ENCODE measurements at regions not wholly inside any gene's neighbourhood (a gene's known extent, or its start where the extent isn't known, plus 50 kb on each side); places are given as distances from the start of the nearest gene placed in this dataset.

DNA sequence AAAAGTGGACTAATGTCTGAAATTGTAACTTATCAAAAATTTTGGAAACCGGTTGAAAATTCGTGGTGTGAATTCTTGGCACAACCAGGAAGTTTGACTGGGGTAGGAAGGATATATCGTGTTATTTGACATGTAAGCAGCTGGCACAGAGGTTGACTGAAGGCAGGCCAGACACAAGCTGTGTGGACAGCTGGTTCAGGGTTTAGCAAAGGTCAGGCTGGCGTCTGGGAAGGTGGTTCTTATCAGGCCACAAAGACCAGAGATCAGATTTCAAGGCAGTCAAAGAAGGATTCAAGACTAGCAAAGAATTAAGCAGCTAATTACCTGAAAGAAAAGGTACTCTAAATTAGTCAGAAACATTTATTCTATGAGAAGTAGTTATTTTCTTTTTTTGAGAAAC lies 450.2 kb upstream of the MDGA2 start:
- TF ChIP-seq L3MBTL2 (conservative IDR thresholded peaks at IDR 0.05), result no peak
- TF ChIP-seq ZNF384 (IDR thresholded peaks at IDR 0.05), result no peak
- no peak for TF ChIP-seq TARDBP (IDR thresholded peaks at IDR 0.05)
- TF ChIP-seq SP1 (IDR thresholded peaks at IDR 0.05), result no peak
- no peak for TF ChIP-seq FOXM1 (IDR thresholded peaks at IDR 0.05; ENCODE audit: borderline replicate concordance)
- TF ChIP-seq BHLHE40 (IDR thresholded peaks at IDR 0.05; ENCODE audit: borderline replicate concordance), result no peak
- no peak for TF ChIP-seq ARNT (IDR thresholded peaks at IDR 0.05)
- TF ChIP-seq ELF4 (IDR thresholded peaks at IDR 0.05), result no peak
- TF ChIP-seq, protein P1, sequence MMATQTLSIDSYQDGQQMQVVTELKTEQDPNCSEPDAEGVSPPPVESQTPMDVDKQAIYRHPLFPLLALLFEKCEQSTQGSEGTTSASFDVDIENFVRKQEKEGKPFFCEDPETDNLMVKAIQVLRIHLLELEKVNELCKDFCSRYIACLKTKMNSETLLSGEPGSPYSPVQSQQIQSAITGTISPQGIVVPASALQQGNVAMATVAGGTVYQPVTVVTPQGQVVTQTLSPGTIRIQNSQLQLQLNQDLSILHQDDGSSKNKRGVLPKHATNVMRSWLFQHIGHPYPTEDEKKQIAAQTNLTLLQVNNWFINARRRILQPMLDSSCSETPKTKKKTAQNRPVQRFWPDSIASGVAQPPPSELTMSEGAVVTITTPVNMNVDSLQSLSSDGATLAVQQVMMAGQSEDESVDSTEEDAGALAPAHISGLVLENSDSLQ (IDR thresholded peaks at IDR 0.05), result no peak
- TF ChIP-seq HDGF (IDR thresholded peaks at IDR 0.05; ENCODE audit: borderline replicate concordance), result no peak

All from HEK293T (cell line).